ENCODE measurements at regions not wholly inside any gene's neighbourhood (a gene's known extent, or its start where the extent isn't known, plus 50 kb on each side); places are given as distances from the start of the nearest gene placed in this dataset.
A peak's percentile ranks its signal among the peaks of the same experiment; 100 is the strongest.

DNA sequence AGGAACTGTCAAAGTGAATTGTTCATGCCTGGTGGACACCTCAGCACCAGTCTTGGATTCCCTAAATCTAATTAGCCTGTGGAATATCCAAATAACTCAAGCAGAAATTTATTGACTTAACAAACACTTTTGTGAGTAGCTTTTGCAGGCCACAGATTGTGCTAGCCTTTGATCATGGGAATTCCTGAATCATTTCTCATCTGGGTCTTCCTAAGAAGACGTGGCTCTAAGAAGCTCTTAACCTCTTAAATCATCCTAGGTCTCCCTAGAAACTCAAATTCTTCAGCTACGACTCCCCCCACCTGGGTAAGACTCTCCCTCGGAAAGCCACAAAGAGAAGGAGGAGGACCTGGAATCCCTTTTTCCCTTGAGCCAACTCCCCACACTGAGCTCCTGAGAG, 53.8 kb upstream of the PSEN2 start:
- no peak for DNase-seq

DNA sequence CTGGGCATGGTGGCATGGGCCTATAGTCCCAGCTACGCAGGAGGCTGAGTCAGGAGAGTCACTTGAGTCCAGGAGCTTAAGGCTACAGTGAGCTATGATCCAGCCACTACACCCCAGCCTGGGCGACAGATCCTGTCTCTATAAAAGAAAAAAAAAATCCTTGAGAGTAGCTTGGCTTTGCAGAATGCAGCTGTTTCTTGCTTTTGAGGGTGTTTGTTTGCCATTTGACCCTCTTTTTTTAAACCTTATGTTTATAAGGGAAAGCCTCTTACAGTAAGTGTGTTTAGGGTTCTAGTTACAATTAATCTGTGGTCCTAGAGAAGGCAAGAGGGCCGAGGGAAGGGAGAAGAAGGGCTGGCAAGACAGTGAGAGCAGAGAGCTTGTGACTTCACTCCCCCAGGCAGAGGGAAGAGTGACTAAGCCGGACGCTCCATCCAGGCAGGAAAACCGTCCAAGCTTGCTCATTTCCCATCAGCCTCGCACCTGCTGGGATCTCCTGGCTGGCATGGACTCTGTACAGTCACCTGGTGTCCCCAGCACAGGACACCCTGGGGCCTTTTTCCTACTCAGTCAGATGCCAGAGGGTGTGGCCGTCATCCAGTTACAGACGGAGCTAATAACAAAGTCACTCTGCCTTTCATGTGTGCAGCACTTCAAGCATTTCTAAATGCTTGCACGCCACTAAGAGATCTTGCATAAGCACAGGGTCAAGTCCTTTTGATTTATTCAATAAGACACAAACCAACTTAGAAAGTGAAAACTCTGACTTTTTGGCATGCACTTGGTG, 55.5 kb upstream of the PSEN2 start:
- DNase-seq, result peak; percentile 94 to 98

GRCh38 chr1:226813671-226814591, 56.5 kb upstream of the PSEN2 start:
- DNase-seq, result no peak

GRCh38 chr1:226810681-226811080, 59.7 kb upstream of the PSEN2 start:
- DNase-seq, result no peak

DNA sequence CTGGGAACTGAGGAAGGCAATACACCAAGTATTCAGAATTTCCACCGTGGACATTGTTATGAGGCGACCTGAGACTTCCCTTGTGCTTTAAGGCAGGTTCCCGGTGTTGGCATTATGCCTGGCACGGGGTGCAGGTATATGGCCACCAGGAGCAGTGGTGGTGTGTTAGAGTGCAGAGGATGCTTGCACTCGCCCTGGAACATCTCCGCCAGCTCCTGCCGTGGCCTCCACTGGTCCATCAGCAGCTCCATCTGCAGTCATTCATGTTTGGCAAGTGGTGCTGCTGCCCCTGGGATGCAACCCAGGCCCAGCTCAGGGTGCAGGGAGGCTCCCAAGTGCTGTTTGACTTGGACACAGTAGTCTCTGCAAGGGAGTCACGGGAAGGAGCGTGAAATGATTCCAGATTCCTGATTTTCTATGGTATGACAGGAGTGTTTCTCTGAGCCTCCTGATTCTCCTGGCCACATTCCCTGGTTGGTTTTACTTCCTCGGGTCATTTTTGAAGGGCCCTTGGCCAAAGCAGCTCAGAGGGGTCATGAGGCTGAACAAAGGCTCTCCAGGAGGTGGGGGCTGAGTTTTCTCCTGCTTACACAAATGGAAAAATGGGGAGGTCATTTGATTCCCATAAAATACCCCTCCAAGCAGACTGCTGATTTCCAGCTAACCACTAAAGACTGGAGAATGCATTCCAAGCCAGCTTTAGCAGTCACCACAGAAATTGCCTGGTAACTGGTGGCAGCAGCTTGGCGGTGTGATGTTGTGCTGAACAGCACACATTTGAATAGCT, 60.4 kb upstream of the PSEN2 start:
- DNase-seq, result no peak

GRCh38 chr1:226808501-226808900, 61.9 kb upstream of the PSEN2 start:
- no peak for DNase-seq

- no peak for DNase-seq
Measured at GRCh38 chr1:226806988-226807387, 63.4 kb upstream of the PSEN2 start.

- DNase-seq, result no peak
Measured at GRCh38 chr1:226804907-226805759, 65.3 kb upstream of the PSEN2 start.

- no peak for DNase-seq
Measured at GRCh38 chr1:226800763-226801380, 61.8 kb upstream of the ITPKB start.

DNA sequence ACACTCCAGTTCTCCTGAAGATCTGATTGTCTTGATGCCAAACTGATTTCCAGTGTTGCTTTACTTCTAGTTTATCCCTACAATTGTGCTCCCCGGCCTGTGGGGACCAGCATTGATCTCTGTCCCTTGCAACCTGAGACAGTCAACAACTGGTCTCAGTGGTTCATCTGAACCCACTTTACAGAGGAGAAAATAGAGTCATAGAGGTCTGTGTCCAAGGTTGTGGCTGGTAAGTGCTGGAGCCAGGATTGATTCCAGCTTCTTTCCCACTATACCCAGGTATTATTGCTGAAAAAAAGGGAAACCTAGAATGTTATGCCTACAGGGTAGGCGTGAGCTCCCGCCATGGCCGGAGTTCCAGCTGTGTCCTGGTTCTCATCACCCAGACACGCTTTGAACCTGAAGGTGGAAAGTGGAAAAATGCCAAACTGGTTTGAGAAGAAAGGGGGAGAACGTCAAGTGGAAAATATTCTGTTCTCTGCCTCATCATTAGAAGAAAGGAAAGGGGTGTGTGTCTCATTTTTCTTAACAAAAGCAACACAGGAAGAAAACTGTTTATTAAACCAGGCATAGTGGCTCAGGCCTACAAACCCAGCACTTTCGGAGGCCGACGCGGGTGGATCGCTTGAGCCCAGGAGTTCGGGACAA, 60.7 kb upstream of the ITPKB start:
- DNase-seq, result no peak

GRCh38 chr1:226798427-226799411, 59.6 kb upstream of the ITPKB start:
- no peak for DNase-seq

- no peak for DNase-seq
Measured at GRCh38 chr1:226797151-226797550, 58.1 kb upstream of the ITPKB start.

- no peak for DNase-seq
Measured at GRCh38 chr1:226793620-226794276, 54.7 kb upstream of the ITPKB start.

DNA sequence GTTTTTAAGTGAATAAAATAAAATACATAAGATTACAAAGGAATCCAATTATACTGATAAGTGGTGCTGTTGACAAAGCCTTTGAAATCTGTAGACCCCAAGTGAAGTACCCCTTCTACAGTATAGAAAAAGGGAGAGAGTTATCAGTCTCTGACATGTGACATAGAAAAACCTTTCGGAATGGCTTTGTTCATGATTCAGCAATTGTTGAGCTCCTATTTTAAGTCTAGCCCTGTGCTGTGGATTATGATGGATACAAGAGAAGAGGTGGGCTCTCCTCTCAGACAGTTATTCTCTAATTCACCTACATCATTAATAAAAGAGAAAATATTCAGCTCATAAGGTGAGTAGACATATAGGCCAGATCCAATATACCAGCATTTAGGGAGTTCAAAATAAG, 53.3 kb upstream of the ITPKB start:
- DNase-seq, result no peak

- no peak for DNase-seq
Measured at GRCh38 chr1:226790545-226791181, 51.6 kb upstream of the ITPKB start.

- DNase-seq, result no peak
Measured at GRCh38 chr1:226788965-226789364, 49.9 kb upstream of the ITPKB start.

Data from NCI-H2081 (cell line).